Effector memory CD8-positive, alpha-beta T cell (primary cell): ENCODE measurements at regions not wholly inside any gene's neighbourhood (a gene's known extent, or its start where the extent isn't known, plus 50 kb on each side); places are given as distances from the start of the nearest gene placed in this dataset.

Experiments
- ATAC-seq: fragments of 150-1000 bp; cut with Tn5 transposase; replicated peaks from 2 replicates; pipeline ENCODE4 v1.10.0; 2021; ENCODE audit warnings: mild to moderate bottlenecking, moderate library complexity
- DNase-seq, 3 experiments: peaks; one replicate each; pipeline ENCODE4 v3.0.0; 2021
- H3K27ac Mint-ChIP-seq, 2 donors: one replicate each; pipeline ENCODE4 v1.8.0; 2022; ENCODE audit warnings: mild to moderate bottlenecking in 2 of 2, mixed read lengths in 2 of 2, moderate library complexity in 2 of 2
- H3K27me3 Mint-ChIP-seq, 2 donors: one replicate each; pipeline ENCODE4 v1.8.0; 2022; ENCODE audit warnings: mixed read lengths in 2 of 2
- H3K36me3 Mint-ChIP-seq: one replicate; pipeline ENCODE4 v1.8.0; 2022; ENCODE audit warnings: mild to moderate bottlenecking, moderate library complexity, mixed read lengths; ENCODE audit not compliant: insufficient read depth
- H3K4me1 Mint-ChIP-seq, 2 donors: one replicate each; pipeline ENCODE4 v1.8.0; 2022; ENCODE audit warnings: low read depth in 2 of 2, mixed read lengths in 2 of 2
- H3K4me3 Mint-ChIP-seq, 2 donors: one replicate each; pipeline ENCODE4 v1.8.0; 2022; ENCODE audit warnings: mild to moderate bottlenecking in 2 of 2, mixed read lengths in 2 of 2, moderate library complexity in 2 of 2
- H3K9me3 Mint-ChIP-seq, 2 donors: one replicate each; pipeline ENCODE4 v1.8.0; 2022; ENCODE audit warnings: mixed read lengths in 2 of 2

- H3K36me3 Mint-ChIP-seq: no peaks in the 10 kb centered on the region
- H3K4me3 Mint-ChIP-seq: no peak overlapping the region
- no peaks in the 10 kb centered on the region for H3K27me3 Mint-ChIP-seq
- peaks cover 14% of the 10 kb centered on the region in 2 donors for H3K4me1 Mint-ChIP-seq
- H3K9me3 Mint-ChIP-seq: no peaks in the 10 kb centered on the region
- DNase-seq (no peak), ATAC-seq (no peak)
- no peak overlapping the region for H3K27ac Mint-ChIP-seq
Measured at GRCh38 chr13:40126306-40127085, 471.0 kb downstream of the COG6 start.

GRCh38 chr13:40127476-40127875, 472.0 kb downstream of the COG6 start:
- Mint-ChIP-seq H3K4me1 (peaks cover 14 to 15% of the 10 kb centered on the region in 2 donors), H3K27me3 (no peaks in the 10 kb centered on the region), H3K36me3 (no peaks in the 10 kb centered on the region), H3K4me3 (no peak overlapping the region), H3K9me3 (no peaks in the 10 kb centered on the region), H3K27ac (peak overlapping the region; percentile 35 to 42)
- ATAC-seq (peak; percentile 52), DNase-seq (no peak)

DNA sequence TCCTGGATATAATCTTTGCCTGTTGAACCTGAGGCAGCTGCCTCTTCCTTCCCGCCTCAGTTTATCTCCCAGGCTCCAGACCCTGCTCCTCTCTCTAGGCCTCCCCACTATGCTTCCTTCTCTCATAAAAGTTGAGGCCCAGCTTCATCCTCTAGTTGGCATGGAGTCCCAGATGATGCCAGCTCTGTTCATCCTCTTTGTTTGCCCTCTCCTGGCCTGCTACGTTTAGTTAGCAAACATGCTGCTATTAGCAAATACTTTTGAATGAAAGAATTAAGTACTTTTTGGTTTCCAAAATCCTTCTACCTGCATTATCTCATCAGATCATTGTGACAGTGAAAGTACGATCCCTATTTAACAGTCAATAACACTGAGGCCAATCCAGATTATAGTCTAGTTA, 472.5 kb downstream of the COG6 start:
- peaks cover 14 to 15% of the 10 kb centered on the region in 2 donors for H3K4me1 Mint-ChIP-seq
- H3K27ac Mint-ChIP-seq: peak overlapping the region in 1 of 2 donors; percentile 42
- ATAC-seq: no peak
- H3K27me3 Mint-ChIP-seq: no peaks in the 10 kb centered on the region
- DNase-seq: no peak
- H3K4me3 Mint-ChIP-seq: no peak overlapping the region
- H3K36me3 Mint-ChIP-seq: no peaks in the 10 kb centered on the region
- H3K9me3 Mint-ChIP-seq: no peaks in the 10 kb centered on the region

GRCh38 chr13:40129467-40129866, 474.0 kb downstream of the COG6 start:
- no peak overlapping the region for H3K27ac Mint-ChIP-seq
- no peaks in the 10 kb centered on the region for H3K27me3 Mint-ChIP-seq
- H3K4me3 Mint-ChIP-seq: no peak overlapping the region
- H3K4me1 Mint-ChIP-seq: peaks cover 14 to 15% of the 10 kb centered on the region in 2 donors
- no peaks in the 10 kb centered on the region for H3K36me3 Mint-ChIP-seq
- DNase-seq: no peak
- ATAC-seq: no peak
- no peaks in the 10 kb centered on the region for H3K9me3 Mint-ChIP-seq

GRCh38 chr13:40130871-40131636, 475.6 kb downstream of the COG6 start:
- peaks cover 14 to 17% of the 10 kb centered on the region in 2 donors for H3K4me1 Mint-ChIP-seq
- no peaks in the 10 kb centered on the region for H3K27me3 Mint-ChIP-seq
- H3K4me3 Mint-ChIP-seq: no peak overlapping the region
- H3K36me3 Mint-ChIP-seq: no peaks in the 10 kb centered on the region
- DNase-seq (no peak), ATAC-seq (no peak)
- no peaks in the 10 kb centered on the region for H3K9me3 Mint-ChIP-seq
- H3K27ac Mint-ChIP-seq: no peak overlapping the region

DNA sequence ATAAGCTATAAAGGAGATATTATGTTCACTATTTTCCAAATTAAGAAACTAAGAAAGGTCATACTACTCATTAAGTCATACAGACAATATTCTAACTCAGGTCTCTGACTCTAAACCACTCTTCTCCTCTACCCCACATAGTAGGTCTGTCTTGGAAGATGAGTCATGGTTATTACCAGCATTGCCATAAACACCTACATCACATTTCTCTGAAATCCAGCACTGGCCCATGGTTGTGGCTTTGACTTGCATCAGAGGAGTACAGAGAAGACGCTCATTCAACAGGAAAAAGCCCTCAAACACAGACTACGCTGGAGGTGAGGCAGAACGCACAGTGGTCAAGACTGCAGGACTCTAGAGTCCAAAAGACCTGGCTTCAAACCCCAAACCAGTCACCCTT, 476.8 kb downstream of the COG6 start:
- Mint-ChIP-seq H3K4me3 (no peak overlapping the region), H3K27ac (peak overlapping the region in 1 of 2 donors; percentile 20), H3K4me1 (peaks cover 8 to 13% of the 10 kb centered on the region in 2 donors), H3K27me3 (no peaks in the 10 kb centered on the region), H3K36me3 (no peaks in the 10 kb centered on the region), H3K9me3 (no peaks in the 10 kb centered on the region)
- ATAC-seq (peak; percentile 59), DNase-seq (no peak)

- Mint-ChIP-seq H3K4me3 (no peak overlapping the region), H3K27ac (no peak overlapping the region), H3K4me1 (peaks cover 0 to 8% of the 10 kb centered on the region in 2 donors), H3K36me3 (peaks cover 3% of the 10 kb centered on the region), H3K27me3 (no peaks in the 10 kb centered on the region), H3K9me3 (no peaks in the 10 kb centered on the region)
- no peak for DNase-seq
- no peak for ATAC-seq
Measured at GRCh38 chr13:40136896-40137295, 481.4 kb downstream of the COG6 start.

DNA sequence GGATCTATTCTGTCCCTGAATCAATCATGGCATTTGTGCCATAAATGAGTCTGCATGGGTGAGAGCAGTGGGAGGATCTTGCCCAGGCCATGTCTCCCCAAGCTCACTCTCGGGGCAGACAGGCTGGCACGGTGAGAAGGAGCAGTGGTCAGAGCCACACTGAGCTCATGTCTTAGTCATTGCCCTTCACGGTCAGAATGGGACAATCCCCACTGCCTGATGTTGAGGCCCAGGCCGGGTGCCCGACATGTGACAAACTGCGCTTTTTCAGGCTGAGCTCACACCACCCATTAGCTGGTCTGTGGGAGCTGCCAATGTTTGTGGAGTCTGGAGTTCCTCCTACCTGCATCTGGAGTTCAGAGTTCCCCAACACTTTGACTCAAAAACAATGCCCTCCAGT, 481.9 kb downstream of the COG6 start:
- H3K27ac Mint-ChIP-seq: no peak overlapping the region
- peaks cover 3% of the 10 kb centered on the region for H3K36me3 Mint-ChIP-seq
- no peak overlapping the region for H3K4me3 Mint-ChIP-seq
- no peaks in the 10 kb centered on the region for H3K27me3 Mint-ChIP-seq
- ATAC-seq: no peak
- DNase-seq: no peak
- peaks cover 0 to 7% of the 10 kb centered on the region in 2 donors for H3K4me1 Mint-ChIP-seq
- no peaks in the 10 kb centered on the region for H3K9me3 Mint-ChIP-seq

DNA sequence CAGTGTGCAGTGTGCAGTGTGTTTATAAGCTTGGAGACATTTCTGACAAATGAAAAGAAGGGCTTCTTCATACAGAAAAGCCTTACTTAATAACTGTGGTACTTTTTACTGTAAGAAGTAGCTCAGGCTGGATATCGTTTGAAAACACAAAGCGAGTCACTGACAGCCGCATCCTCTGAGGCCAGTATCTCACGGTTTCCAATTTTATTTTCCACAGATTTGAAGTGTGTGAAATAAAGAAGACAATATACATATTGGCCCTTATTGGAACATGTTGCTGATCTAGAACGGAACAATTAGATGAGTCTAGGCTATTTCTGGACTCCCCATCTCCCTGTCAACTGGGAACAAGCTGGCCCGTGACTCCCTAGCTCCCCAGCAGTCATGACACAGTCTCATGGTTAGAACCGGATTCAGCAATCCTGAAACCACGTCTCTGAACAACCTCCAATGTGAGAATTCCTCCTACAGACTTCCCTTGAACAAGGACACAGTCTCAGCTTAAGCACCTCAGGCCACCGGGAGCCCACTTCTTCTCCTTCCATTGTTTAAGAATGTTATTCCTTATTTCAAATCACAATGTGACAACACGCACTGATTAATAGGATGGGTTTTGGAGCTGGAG, 484.5 kb downstream of the COG6 start:
- Mint-ChIP-seq H3K36me3 (peaks cover 3% of the 10 kb centered on the region), H3K27ac (no peak overlapping the region), H3K27me3 (no peaks in the 10 kb centered on the region), H3K9me3 (no peaks in the 10 kb centered on the region), H3K4me1 (peaks cover 7 to 10% of the 10 kb centered on the region in 2 donors), H3K4me3 (no peak overlapping the region)
- DNase-seq (no peak), ATAC-seq (no peak)

- DNase-seq: no peak
- ATAC-seq: no peak
- H3K9me3 Mint-ChIP-seq: no peaks in the 10 kb centered on the region
- no peaks in the 10 kb centered on the region for H3K27me3 Mint-ChIP-seq
- no peak overlapping the region for H3K27ac Mint-ChIP-seq
- H3K4me1 Mint-ChIP-seq: peaks cover 18 to 20% of the 10 kb centered on the region in 2 donors
- H3K36me3 Mint-ChIP-seq: peaks cover 3% of the 10 kb centered on the region
- no peak overlapping the region for H3K4me3 Mint-ChIP-seq
Measured at GRCh38 chr13:40141859-40142555, 486.5 kb downstream of the COG6 start.

GRCh38 chr13:40143106-40143505, 487.6 kb downstream of the COG6 start:
- no peaks in the 10 kb centered on the region for H3K9me3 Mint-ChIP-seq

DNA sequence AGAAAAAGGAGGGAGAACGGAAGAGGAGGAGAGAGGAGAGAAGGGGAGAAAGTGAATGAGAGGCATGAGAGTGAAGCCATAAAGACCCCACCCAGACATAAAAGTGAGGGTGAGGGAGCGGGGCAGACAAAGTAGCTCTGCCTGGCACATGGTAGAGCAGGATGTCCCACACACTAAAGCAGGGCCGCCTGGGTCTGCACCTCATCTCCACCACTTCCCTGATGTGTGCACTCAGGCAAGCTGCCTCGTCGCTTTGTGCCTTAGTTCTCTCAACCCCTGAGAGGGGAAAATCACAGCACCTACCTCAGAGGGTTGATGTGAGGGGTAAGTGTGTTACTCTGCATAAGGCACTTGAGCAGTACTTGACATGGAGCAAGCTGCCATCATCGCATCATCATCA, 488.1 kb downstream of the COG6 start:
- Mint-ChIP-seq H3K4me1 (peaks cover 22 to 25% of the 10 kb centered on the region in 2 donors), H3K27me3 (no peaks in the 10 kb centered on the region), H3K4me3 (no peak overlapping the region), H3K9me3 (no peaks in the 10 kb centered on the region), H3K27ac (no peak overlapping the region), H3K36me3 (no peaks in the 10 kb centered on the region)
- no peak for DNase-seq
- ATAC-seq: no peak

More at GRCh38 chr13:40143106-40143505, 487.6 kb downstream of the COG6 start:
- Mint-ChIP-seq H3K36me3 (no peaks in the 10 kb centered on the region), H3K4me3 (no peak overlapping the region), H3K27me3 (no peaks in the 10 kb centered on the region), H3K4me1 (peaks cover 20 to 21% of the 10 kb centered on the region in 2 donors), H3K27ac (no peak overlapping the region)
- no peak for DNase-seq
- ATAC-seq: no peak

GRCh38 chr13:40145139-40145538, 489.7 kb downstream of the COG6 start:
- Mint-ChIP-seq H3K27ac (no peak overlapping the region), H3K4me1 (peaks cover 22 to 29% of the 10 kb centered on the region in 2 donors), H3K9me3 (no peaks in the 10 kb centered on the region), H3K36me3 (no peaks in the 10 kb centered on the region), H3K4me3 (peak overlapping the region in 1 of 2 donors; percentile 8), H3K27me3 (no peaks in the 10 kb centered on the region)
- peak; percentile 44 for ATAC-seq
- DNase-seq: no peak
